ENCODE measurements at regions not wholly inside any gene's neighbourhood (a gene's known extent, or its start where the extent isn't known, plus 50 kb on each side); places are given as distances from the start of the nearest gene placed in this dataset.

GRCh38 chr12:67519484-67520433 lies 128.8 kb upstream of the DYRK2 start:
- TF ChIP-seq FOXA1 (IDR thresholded peaks at IDR 0.05): no peak
- TF ChIP-seq CTCF (IDR thresholded peaks at IDR 0.05; ENCODE audit: low read depth, low read length, missing input control): no peak
- TF ChIP-seq NR2F2 (IDR thresholded peaks at IDR 0.05): no peak
- no peak for TF ChIP-seq ATF3 (IDR thresholded peaks at IDR 0.05)
- no peak for TF ChIP-seq ZBTB33 (IDR thresholded peaks at IDR 0.05)
- TF ChIP-seq RAD21 (IDR thresholded peaks at IDR 0.05): no peak
- no peak for TF ChIP-seq TAF1 (conservative IDR thresholded peaks at IDR 0.05)
- no peak for TF ChIP-seq YY1 (IDR thresholded peaks at IDR 0.05)
- TF ChIP-seq JUND (IDR thresholded peaks at IDR 0.05): no peak
- TF ChIP-seq REST (IDR thresholded peaks at IDR 0.05): no peak
- TF ChIP-seq SP1 (IDR thresholded peaks at IDR 0.05): no peak
- no peak for TF ChIP-seq HNF4A (conservative IDR thresholded peaks at IDR 0.05)
- no peak for TF ChIP-seq GABPA (IDR thresholded peaks at IDR 0.05 in 1 of 2, conservative IDR thresholded peaks at IDR 0.05 in 1 of 2)
- no peak for TF ChIP-seq MAX (IDR thresholded peaks at IDR 0.05)
